Tibial artery (tissue), 4 donors: ENCODE measurements at regions not wholly inside any gene's neighbourhood (a gene's known extent, or its start where the extent isn't known, plus 50 kb on each side); places are given as distances from the start of the nearest gene placed in this dataset.

Experiments
- DNase-seq, 2 donors: peaks; one replicate each; pipeline ENCODE4 v3.0.0-alpha.2; 2019
- H3K27ac ChIP-seq, 2 donors: fragments of 200-600 bp; sonication (generic) in 1 of 2; 1 replicate in 1 of 2; 2 replicates in 1 of 2; pipeline ENCODE4 v1.5.1; 2018 to 2019; ENCODE audit warnings: mild to moderate bottlenecking in 1 of 2
- H3K27me3 ChIP-seq, 2 donors: fragments of 200-600 bp; sonication (generic) in 1 of 2; one replicate each; pipeline versions ENCODE4 v1.5.1 to v1.6.0; 2016 to 2019
- H3K36me3 ChIP-seq, 3 donors: fragments of 200-600 bp; sonication (generic) in 2 of 3; one replicate each; pipeline ENCODE4 v1.5.1; 2016 to 2019; ENCODE audit warnings: mild to moderate bottlenecking in 2 of 3
- H3K4me1 ChIP-seq, 4 donors: fragments of 200-600 bp; sonication (generic) in 2 of 4; 1 replicate in 3 of 4; 2 replicates in 1 of 4; pipeline ENCODE4 v1.5.1; 2016 to 2019
- H3K4me3 ChIP-seq, 2 donors: fragments of 200-600 bp; sonication (generic) in 1 of 2; 1 replicate in 1 of 2; 2 replicates in 1 of 2; pipeline ENCODE4 v1.5.1; 2018 to 2019; ENCODE audit warnings: mild to moderate bottlenecking in 2 of 2
- H3K9me3 ChIP-seq, 3 donors: fragments of 200-600 bp; sonication (generic) in 1 of 3; one replicate each; pipeline ENCODE4 v1.5.1; 2016 to 2019
- intact Hi-C: fragments of 100-400 bp; cut with DNase I; formaldehyde crosslinking; loops from one replicate; pipeline ENCODE4 v1.15.0; 2023; ENCODE audit warnings: low total_unique reads
- TF ChIP-seq, protein P1 (sequence below), 2 experiments: fragments of 200-600 bp in 1 of 2; fragments of 450-650 bp in 1 of 2; IDR thresholded peaks; one replicate each; pipeline ENCODE4 v1.5.1; 2017 to 2019; ENCODE audit warnings: antibody characterized with exemption in 2 of 2, mild to moderate bottlenecking in 1 of 2, moderate library complexity in 1 of 2

DNA sequence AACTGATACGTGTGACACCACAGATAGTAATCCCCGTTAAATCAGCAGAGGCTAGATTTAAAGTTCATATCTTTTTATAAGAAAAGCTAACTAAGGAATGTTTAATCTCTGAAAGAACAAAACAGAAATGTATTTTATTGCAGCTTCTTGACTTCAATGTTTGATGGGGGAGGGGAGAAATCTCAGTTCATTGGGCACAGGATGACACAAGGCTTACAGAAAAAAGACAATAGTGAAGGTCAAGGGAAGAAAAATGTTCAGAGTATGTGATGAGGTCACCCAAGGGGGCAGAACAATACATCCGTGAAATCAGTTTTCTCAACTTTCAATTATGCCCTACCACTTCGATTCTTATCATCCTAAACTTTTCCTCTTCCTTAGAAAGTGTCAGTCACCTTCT is 102.9 kb downstream of the ELAPOR2 start:
- Histone ChIP-seq H3K36me3 (no peaks in the 10 kb centered on the region), H3K9me3 (no peaks in the 10 kb centered on the region), H3K27ac (no peak overlapping the region), H3K27me3 (no peaks in the 10 kb centered on the region), H3K4me3 (no peak overlapping the region), H3K4me1 (no peaks in the 10 kb centered on the region)
- no peak for DNase-seq
- TF ChIP-seq, protein P1, sequence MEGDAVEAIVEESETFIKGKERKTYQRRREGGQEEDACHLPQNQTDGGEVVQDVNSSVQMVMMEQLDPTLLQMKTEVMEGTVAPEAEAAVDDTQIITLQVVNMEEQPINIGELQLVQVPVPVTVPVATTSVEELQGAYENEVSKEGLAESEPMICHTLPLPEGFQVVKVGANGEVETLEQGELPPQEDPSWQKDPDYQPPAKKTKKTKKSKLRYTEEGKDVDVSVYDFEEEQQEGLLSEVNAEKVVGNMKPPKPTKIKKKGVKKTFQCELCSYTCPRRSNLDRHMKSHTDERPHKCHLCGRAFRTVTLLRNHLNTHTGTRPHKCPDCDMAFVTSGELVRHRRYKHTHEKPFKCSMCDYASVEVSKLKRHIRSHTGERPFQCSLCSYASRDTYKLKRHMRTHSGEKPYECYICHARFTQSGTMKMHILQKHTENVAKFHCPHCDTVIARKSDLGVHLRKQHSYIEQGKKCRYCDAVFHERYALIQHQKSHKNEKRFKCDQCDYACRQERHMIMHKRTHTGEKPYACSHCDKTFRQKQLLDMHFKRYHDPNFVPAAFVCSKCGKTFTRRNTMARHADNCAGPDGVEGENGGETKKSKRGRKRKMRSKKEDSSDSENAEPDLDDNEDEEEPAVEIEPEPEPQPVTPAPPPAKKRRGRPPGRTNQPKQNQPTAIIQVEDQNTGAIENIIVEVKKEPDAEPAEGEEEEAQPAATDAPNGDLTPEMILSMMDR (IDR thresholded peaks at IDR 0.05): no peak
- intact Hi-C loops: no loop called here

DNA sequence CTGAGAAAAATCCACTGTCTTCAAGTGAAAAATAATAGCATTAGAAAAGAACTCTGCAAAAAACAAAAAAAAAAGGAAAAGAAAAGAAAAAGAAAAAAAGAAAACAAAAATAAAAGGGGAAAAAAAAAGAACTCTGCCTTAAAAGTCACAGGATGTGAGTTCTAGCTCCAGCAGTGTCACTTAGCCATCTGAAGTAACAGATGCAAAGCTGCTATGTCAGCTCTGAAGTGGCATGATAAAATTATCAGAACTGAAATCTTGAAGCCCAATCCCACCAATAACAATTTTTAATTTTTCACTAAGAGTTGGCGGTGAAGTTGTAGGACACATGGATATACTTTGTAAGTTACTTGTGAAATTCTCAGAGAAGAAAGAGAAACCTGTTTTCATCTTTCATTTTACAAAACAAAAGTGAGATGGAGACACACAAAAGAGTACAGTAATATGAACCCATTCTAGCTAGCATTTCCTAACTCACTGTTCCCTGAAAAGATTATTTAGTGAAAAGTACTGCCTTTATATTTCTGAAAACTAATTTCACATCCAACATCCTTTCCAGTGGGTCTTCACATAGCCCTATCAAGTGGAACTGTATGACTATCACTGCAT is 103.5 kb downstream of the ELAPOR2 start:
- H3K27me3 ChIP-seq: no peaks in the 10 kb centered on the region
- no peaks in the 10 kb centered on the region for H3K36me3 ChIP-seq
- no peak overlapping the region for H3K4me3 ChIP-seq
- no peaks in the 10 kb centered on the region for H3K4me1 ChIP-seq
- TF ChIP-seq, protein P1 (IDR thresholded peaks at IDR 0.05): no peak
- DNase-seq: no peak
- no peak overlapping the region for H3K27ac ChIP-seq
- intact Hi-C loops: no loop called here
- H3K9me3 ChIP-seq: no peaks in the 10 kb centered on the region

DNA sequence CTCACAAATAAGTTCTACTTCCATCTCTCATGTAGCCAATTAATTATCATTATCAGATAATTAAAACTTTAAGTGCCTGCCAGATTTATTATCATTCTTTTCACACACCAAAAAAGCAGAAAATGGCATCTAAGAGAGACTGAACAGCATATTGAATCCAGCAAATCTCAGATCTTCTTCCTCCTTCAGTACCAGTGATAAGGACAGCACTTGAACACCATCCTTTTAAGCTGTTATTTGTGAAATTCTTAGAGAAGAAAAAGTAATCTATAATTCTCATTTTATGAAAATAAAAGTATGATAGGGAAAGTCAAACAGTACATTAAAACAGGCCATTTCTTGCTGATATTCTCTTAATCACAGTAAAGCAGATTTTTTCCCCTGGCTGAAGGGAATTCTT is 104.5 kb downstream of the ELAPOR2 start:
- Histone ChIP-seq H3K27me3 (no peaks in the 10 kb centered on the region), H3K36me3 (no peaks in the 10 kb centered on the region), H3K4me3 (no peak overlapping the region), H3K4me1 (no peaks in the 10 kb centered on the region), H3K27ac (no peak overlapping the region), H3K9me3 (no peaks in the 10 kb centered on the region)
- TF ChIP-seq, protein P1 (IDR thresholded peaks at IDR 0.05): no peak
- no peak for DNase-seq
- intact Hi-C loops: no loop called here

DNA sequence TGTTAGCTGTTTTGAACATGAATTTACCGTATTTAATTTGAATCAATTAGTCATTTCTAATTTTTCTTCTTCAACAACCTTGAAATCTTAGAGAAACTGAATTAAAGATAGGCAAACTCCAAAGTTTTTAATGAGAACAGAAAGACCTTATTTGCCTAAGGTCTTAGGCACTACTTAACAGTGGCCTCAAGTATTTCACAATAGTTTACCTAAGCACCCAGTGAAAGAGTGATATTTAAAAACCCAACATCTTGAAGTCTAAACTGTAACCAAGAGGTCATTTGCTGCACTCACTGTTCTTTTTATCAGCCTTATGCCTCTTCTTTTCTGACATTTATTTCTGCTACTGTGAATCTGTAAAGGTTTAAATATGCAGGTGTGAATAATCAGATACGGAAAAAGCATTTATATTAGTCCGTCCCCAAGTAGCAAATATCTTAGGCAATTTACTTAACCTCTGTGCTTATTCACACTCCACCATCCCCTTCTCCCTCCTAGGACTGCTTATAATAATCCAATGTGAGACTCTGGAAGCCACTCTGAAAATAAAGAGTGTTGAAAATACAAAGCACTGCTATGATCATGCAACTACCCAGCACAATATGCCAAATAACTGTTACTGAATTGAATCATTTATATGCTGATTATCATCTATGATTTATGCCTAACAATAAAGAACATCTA is 105.7 kb downstream of the ELAPOR2 start:
- no peak overlapping the region for H3K4me3 ChIP-seq
- no peaks in the 10 kb centered on the region for H3K27me3 ChIP-seq
- TF ChIP-seq, protein P1 (IDR thresholded peaks at IDR 0.05): no peak
- H3K4me1 ChIP-seq: peaks cover 0 to 9% (median 0%) of the 10 kb centered on the region in 4 donors
- no peak overlapping the region for H3K27ac ChIP-seq
- DNase-seq: no peak
- intact Hi-C loops: no loop called here
- H3K9me3 ChIP-seq: no peaks in the 10 kb centered on the region
- no peaks in the 10 kb centered on the region for H3K36me3 ChIP-seq

DNA sequence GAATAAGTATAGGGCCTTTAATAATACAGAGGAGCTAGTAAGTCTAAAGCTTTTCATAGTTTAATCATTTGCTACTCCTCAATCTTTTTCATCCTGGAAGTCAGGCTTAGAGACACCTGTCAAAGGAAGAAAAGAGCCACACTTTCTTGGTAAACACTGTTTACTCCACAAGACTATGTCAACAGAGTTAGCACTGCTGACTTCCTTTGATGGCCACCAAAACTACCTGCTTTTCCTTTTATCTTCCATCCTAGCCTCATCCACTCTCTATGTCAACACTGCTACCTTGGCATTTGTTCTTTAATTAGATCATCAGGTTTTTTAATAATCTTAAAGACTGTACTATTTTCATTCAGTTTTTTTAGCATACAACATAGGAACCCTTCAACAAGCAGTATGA is 106.2 kb downstream of the ELAPOR2 start:
- H3K36me3 ChIP-seq: no peaks in the 10 kb centered on the region
- DNase-seq: no peak
- intact Hi-C loops: no loop called here
- TF ChIP-seq, protein P1 (IDR thresholded peaks at IDR 0.05): no peak
- no peak overlapping the region for H3K27ac ChIP-seq
- no peaks in the 10 kb centered on the region for H3K9me3 ChIP-seq
- no peaks in the 10 kb centered on the region for H3K27me3 ChIP-seq
- H3K4me3 ChIP-seq: no peak overlapping the region
- peaks cover 0 to 14% (median under 1%) of the 10 kb centered on the region in 4 donors for H3K4me1 ChIP-seq
